Fibroblast of pulmonary artery (primary cell): ENCODE measurements at regions not wholly inside any gene's neighbourhood (a gene's known extent, or its start where the extent isn't known, plus 50 kb on each side); places are given as distances from the start of the nearest gene placed in this dataset.

Source experiments
- DNase-seq: peaks from one replicate; pipeline ENCODE4 v3.0.0-alpha.2; 2010; ENCODE audit warnings: low read depth
- H3K4me3 ChIP-seq: replicated peaks from 2 replicates; pipeline ENCODE4 v1.5.1; 2011; ENCODE audit warnings: low read depth, mild to moderate bottlenecking, control low read depth, low read length, moderate library complexity
- CTCF ChIP-seq: IDR thresholded peaks from 2 replicates; pipeline ENCODE4 v1.5.1; 2011; ENCODE audit warnings: mild to moderate bottlenecking, control low read depth, low read length, inconsistent platforms; ENCODE audit errors: missing control alignments

GRCh38 chr5:155082401-155082800 lies 68.8 kb downstream of the KIF4B start:
- no peak for TF ChIP-seq CTCF
- H3K4me3 ChIP-seq, result no peak overlapping the region
- DNase-seq, result peak; percentile 75

- no peak for TF ChIP-seq CTCF
- no peak for DNase-seq
- H3K4me3 ChIP-seq, result no peak overlapping the region
Measured at GRCh38 chr5:155085282-155085989, 71.9 kb downstream of the KIF4B start.

GRCh38 chr5:155087036-155087435 lies 73.5 kb downstream of the KIF4B start:
- no peak for TF ChIP-seq CTCF
- no peak overlapping the region for H3K4me3 ChIP-seq
- peak; percentile 13 for DNase-seq

GRCh38 chr5:155088811-155089210 lies 75.3 kb downstream of the KIF4B start:
- no peak for TF ChIP-seq CTCF
- H3K4me3 ChIP-seq, result no peak overlapping the region
- no peak for DNase-seq

GRCh38 chr5:155089643-155090042 lies 76.1 kb downstream of the KIF4B start:
- peak; percentile 25 for DNase-seq
- no peak for TF ChIP-seq CTCF
- H3K4me3 ChIP-seq, result no peak overlapping the region

GRCh38 chr5:155091063-155091648 lies 77.6 kb downstream of the KIF4B start:
- no peak overlapping the region for H3K4me3 ChIP-seq
- no peak for TF ChIP-seq CTCF
- DNase-seq, result peak; percentile 53
